Activated naive CD4-positive, alpha-beta T cell treated with anti-CD3 and anti-CD28 coated beads, Interleukin-2, amount 50 U/mL, for 72 hours (primary cell): ENCODE measurements at regions not wholly inside any gene's neighbourhood (a gene's known extent, or its start where the extent isn't known, plus 50 kb on each side); places are given as distances from the start of the nearest gene placed in this dataset.

Experiments
- ATAC-seq, 2 donors: fragments of 150-1000 bp; cut with Tn5 transposase; 2 replicates each; pipeline ENCODE4 v1.10.0; 2021; ENCODE audit warnings: mild to moderate bottlenecking in 2 of 2, moderate library complexity in 2 of 2
- DNase-seq, 2 donors: peaks; one replicate each; pipeline ENCODE4 v3.0.0; 2021 to 2022; ENCODE audit warnings: low spot score in 2 of 2
- H3K27ac Mint-ChIP-seq, 2 donors: one replicate each; pipeline ENCODE4 v1.8.0; 2022; ENCODE audit warnings: mild to moderate bottlenecking in 2 of 2, mixed read lengths in 2 of 2
- H3K36me3 Mint-ChIP-seq, 2 donors: one replicate each; pipeline ENCODE4 v1.8.0; 2022; ENCODE audit warnings: mixed read lengths in 2 of 2
- H3K9me3 Mint-ChIP-seq, 2 donors: one replicate each; pipeline ENCODE4 v1.8.0; 2022; ENCODE audit warnings: mixed read lengths in 2 of 2

DNA sequence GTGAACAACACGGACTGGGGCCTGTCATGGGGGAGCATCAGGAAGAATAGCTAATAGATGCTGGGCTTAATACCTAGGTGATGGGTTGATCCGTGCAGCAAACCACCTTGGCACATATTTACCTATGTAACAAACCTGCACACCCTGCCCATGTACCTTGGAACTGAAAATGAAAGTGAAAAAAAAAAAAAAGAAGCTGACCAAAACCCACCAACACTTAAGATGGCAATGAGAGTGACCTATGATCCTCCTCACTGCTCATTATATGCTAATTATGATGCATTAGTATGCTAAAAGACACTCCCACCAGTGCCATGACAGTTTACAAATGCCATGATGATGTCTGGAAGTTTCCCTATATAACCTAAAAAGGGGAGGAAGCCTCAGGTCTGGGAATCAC is 503.2 kb upstream of the CTSO start:
- no peak for DNase-seq
- Mint-ChIP-seq H3K27ac (no peak overlapping the region), H3K9me3 (peaks cover 19 to 27% of the 10 kb centered on the region in 2 donors), H3K36me3 (no peaks in the 10 kb centered on the region)
- ATAC-seq, result no peak

GRCh38 chr4:156443488-156443887 is 489.8 kb upstream of the CTSO start:
- no peaks in the 10 kb centered on the region for H3K36me3 Mint-ChIP-seq
- peaks cover 3 to 9% of the 10 kb centered on the region in 2 donors for H3K9me3 Mint-ChIP-seq
- ATAC-seq (no peak), DNase-seq (no peak)
- H3K27ac Mint-ChIP-seq, result no peak overlapping the region

- Mint-ChIP-seq H3K9me3 (peaks cover 0 to 4% of the 10 kb centered on the region in 2 donors), H3K36me3 (no peaks in the 10 kb centered on the region), H3K27ac (no peak overlapping the region)
- DNase-seq (no peak), ATAC-seq (no peak)
Measured at GRCh38 chr4:156442912-156443311, 489.2 kb upstream of the CTSO start.

DNA sequence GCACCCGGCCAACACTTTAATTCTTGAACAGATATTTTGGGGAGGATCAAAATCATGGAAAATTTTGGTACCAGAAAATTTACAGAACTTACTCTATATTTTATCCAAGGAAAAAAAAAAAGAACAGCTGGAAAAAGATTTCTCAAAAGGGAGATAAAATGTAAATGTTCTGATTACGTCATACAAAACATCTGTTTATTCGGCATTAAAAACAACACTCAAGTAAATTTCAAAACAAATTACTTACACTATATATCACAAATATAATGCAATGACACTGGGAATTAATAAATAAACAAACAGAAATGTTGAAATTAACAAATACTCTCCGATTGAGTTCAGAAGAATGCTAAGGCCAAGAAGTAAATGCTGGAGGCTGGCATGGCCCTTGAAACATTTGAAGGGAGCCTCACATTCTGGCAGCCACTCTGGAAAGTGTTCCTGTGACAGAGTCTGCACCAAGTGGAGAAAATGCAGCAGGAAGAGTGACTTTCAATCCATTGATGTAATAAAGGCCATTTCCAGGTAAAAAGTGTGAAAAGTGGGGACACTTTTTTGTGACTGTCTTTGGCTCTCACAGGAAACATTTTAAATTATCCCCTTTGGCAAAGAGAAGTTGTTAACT is 486.0 kb upstream of the CTSO start:
- Mint-ChIP-seq H3K27ac (no peak overlapping the region), H3K9me3 (peaks cover 0 to 4% of the 10 kb centered on the region in 2 donors), H3K36me3 (no peaks in the 10 kb centered on the region)
- DNase-seq (no peak), ATAC-seq (no peak)

- no peak for DNase-seq
- Mint-ChIP-seq H3K36me3 (no peaks in the 10 kb centered on the region), H3K9me3 (peaks cover 0 to 4% of the 10 kb centered on the region in 2 donors), H3K27ac (peak overlapping the region in 1 of 2 donors; percentile 60)
- no peak for ATAC-seq
Measured at GRCh38 chr4:156437666-156438065, 484.0 kb upstream of the CTSO start.

DNA sequence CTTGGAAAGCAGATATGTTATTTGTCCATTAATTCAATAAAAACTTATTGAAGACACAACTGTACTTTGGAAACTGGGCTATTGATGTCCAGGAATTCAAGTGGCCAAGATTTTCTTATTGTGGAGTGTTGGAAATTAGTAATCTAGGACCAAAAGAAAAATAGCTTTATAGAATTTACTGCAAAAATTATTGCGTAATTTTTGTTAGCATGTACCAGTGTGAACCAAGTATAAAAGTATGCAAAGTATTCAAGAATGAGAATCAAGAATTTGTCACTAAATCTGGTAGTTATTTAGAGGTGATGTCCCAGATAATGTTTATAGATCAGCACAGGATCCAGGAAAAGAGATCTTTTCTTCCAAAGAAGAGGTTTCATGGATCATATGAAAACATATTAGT is 468.9 kb upstream of the CTSO start:
- H3K9me3 Mint-ChIP-seq, result peaks cover 3 to 5% of the 10 kb centered on the region in 2 donors
- ATAC-seq (no peak), DNase-seq (no peak)
- no peak overlapping the region for H3K27ac Mint-ChIP-seq
- no peaks in the 10 kb centered on the region for H3K36me3 Mint-ChIP-seq

DNA sequence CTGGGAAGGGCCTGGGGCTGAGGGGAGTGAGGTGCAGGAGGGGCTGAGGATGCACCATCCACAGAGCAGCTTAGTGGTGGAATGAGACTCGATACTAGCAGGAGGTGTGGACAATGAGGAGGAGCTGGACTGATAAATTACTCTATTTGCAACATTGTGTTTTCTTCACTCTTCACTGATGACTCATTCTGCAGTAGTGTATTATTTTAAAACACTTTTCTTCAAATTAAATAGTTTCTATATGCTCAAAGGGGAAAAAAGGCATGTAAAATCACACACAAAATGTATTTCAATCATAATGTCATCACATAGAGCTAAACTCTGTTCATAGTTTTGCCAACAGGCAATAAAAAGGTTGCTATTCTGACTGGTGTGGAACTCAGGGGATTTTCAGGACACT is 467.0 kb upstream of the CTSO start:
- Mint-ChIP-seq H3K9me3 (peaks cover 3 to 10% of the 10 kb centered on the region in 2 donors), H3K27ac (no peak overlapping the region), H3K36me3 (no peaks in the 10 kb centered on the region)
- DNase-seq, result no peak
- ATAC-seq, result no peak

- no peak overlapping the region for H3K27ac Mint-ChIP-seq
- no peaks in the 10 kb centered on the region for H3K36me3 Mint-ChIP-seq
- ATAC-seq (no peak), DNase-seq (no peak)
- peaks cover 3 to 10% of the 10 kb centered on the region in 2 donors for H3K9me3 Mint-ChIP-seq
Measured at GRCh38 chr4:156419080-156419685, 465.5 kb upstream of the CTSO start.

- ATAC-seq (no peak), DNase-seq (no peak)
- no peaks in the 10 kb centered on the region for H3K36me3 Mint-ChIP-seq
- peaks cover 3 to 16% of the 10 kb centered on the region in 2 donors for H3K9me3 Mint-ChIP-seq
- no peak overlapping the region for H3K27ac Mint-ChIP-seq
Measured at GRCh38 chr4:156414406-156414805, 460.7 kb upstream of the CTSO start.

GRCh38 chr4:156413239-156414135 is 459.8 kb upstream of the CTSO start:
- no peak for DNase-seq
- no peak for ATAC-seq
- H3K36me3 Mint-ChIP-seq, result no peaks in the 10 kb centered on the region
- H3K27ac Mint-ChIP-seq, result no peak overlapping the region
- peaks cover 3 to 16% of the 10 kb centered on the region in 2 donors for H3K9me3 Mint-ChIP-seq

DNA sequence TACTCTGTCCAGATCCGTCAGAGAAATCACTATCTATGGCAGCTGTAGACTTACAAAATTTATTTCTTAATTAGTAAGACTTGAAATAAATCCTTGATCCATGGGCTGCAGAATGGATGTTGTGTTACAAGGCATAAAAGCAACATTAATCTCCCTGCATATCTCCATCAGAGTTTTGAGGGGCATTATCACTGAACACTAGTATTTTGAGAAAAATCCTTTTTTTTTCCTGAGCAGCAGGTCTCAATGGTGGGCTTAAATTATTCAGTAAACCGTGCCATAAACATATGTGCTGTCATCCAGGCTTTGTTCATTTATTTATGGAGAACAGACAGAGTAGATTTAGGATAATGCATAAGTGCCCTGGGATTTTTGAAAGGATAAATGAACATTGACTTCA is 457.9 kb upstream of the CTSO start:
- peaks cover 3 to 6% of the 10 kb centered on the region in 2 donors for H3K9me3 Mint-ChIP-seq
- H3K36me3 Mint-ChIP-seq, result no peaks in the 10 kb centered on the region
- no peak overlapping the region for H3K27ac Mint-ChIP-seq
- ATAC-seq (no peak), DNase-seq (no peak)

DNA sequence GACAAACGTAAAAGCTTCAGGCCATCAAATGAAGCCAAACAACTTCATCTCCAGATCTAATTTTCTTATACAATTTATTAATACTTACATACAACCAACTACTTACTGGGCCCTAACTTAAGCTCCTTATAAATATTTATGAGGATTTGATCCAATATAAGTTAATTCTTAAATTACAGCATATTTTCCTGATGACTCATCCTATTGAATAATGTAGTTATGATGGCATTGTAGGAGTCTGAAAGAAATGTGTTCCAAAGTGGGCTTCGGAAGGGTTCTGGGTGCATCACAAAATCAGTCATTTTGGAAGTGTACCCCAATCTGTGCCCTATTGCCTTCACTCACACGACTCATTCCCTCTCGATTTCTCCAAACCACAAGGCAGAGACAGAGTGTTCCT is 455.1 kb upstream of the CTSO start:
- no peak for DNase-seq
- H3K36me3 Mint-ChIP-seq, result peaks cover 0 to 7% of the 10 kb centered on the region in 2 donors
- no peak overlapping the region for H3K27ac Mint-ChIP-seq
- H3K9me3 Mint-ChIP-seq, result peaks cover 8 to 14% of the 10 kb centered on the region in 2 donors
- no peak for ATAC-seq

DNA sequence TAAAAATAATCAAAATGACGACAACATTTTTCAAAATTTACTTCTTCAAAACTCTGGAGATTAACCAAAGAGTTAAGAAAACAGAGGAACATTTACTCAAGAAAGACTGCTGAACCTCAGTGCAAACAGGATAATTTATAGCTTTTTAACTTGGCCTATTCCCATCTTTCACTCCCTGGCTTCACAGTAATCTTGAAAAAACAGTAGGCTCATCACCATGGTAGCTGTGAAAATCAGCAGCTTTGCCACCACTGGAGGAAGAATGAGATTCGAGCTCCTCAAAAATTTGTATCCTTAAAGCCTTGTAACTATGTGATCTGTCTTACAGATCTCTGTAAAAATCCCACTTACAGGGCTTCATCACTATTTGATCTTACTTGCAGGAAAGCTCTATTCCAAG is 447.7 kb upstream of the CTSO start:
- no peak for ATAC-seq

DNA sequence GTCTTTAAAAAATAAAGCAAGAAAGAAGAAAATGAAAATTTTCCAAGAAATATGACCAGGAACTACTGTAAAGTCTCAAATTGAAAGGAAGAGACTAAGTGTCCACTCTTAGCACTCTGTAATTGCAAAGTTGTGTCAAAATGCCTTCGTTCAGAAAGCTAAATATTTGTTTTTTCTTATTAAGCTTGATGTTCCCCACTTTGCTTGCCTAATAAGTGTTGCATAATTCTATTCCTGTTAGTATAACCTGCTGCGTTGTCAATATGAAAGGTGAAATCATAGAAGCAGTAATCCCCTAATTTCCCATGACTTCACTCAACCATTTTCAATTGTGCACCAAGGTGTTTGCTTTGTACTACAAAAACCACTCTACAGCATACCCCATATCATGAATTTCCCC is 442.9 kb upstream of the CTSO start:
- Mint-ChIP-seq H3K27ac (no peak overlapping the region), H3K36me3 (no peaks in the 10 kb centered on the region), H3K9me3 (no peaks in the 10 kb centered on the region)
- no peak for DNase-seq
- no peak for ATAC-seq

More for the DNA sequence above, 447.7 kb upstream of the CTSO start:
- DNase-seq, result no peak
- Mint-ChIP-seq H3K9me3 (peaks cover 8 to 13% of the 10 kb centered on the region in 2 donors), H3K36me3 (peaks cover 0 to 7% of the 10 kb centered on the region in 2 donors), H3K27ac (no peak overlapping the region)

- no peaks in the 10 kb centered on the region for H3K36me3 Mint-ChIP-seq
- no peak overlapping the region for H3K27ac Mint-ChIP-seq
- peaks cover 0 to 5% of the 10 kb centered on the region in 2 donors for H3K9me3 Mint-ChIP-seq
- ATAC-seq (no peak), DNase-seq (no peak)
Measured at GRCh38 chr4:156391325-156391653, 437.6 kb upstream of the CTSO start.

DNA sequence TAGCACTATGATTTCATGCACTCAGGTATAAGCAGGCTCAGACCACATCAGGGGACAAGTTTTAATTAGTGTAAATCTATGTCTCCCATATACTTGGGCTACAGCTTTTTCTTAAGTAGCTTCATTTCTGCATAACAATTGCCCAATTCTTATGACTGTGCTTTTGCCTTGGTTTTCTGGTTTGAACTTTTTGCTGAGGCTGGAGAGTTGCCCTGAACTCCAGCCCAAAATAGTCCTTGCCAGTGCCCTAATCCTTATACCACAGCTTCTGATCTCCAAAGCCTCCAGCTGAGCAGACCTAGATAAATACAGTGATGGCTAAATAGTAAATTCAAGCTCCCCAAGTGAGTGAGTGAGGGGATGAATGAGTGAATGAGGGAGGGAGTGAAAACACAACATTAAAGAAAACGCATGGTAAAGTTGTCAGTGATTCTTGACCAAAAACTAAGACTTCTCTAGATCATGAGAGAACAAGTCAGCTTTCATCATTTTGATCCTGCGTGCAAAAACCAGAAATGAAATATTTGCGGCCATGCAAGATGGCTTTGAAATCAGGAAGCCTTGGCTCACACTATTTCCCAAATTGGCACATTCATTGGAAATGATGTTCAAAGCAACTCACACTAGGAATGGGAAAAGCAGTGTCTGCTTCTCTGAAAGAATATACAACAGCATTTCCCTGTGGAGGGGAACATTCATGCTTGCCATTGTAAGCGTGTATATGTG is 437.1 kb upstream of the CTSO start:
- no peak overlapping the region for H3K27ac Mint-ChIP-seq
- no peak for DNase-seq
- no peak for ATAC-seq
- H3K36me3 Mint-ChIP-seq, result no peaks in the 10 kb centered on the region
- H3K9me3 Mint-ChIP-seq, result peaks cover 0 to 5% of the 10 kb centered on the region in 2 donors

DNA sequence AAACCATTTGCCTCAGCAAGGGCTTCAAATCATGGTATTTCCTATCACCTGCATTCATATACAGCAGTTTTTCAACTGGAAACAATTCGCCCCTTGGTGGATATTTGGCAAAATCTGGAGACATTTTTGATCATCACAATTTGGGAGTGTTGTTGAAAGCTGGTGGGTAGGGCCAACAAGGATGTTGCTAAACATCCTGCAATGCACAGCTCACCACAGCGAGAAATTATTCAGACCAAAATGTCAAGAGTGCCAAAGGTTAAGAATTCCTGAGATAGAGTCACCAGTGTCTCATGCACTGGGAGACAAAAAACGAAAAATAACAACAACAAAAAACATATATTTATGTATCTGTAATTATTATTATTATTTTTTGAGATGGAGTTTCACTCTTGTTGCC is 435.2 kb upstream of the CTSO start:
- ATAC-seq (no peak), DNase-seq (no peak)
- H3K36me3 Mint-ChIP-seq, result no peaks in the 10 kb centered on the region
- peaks cover 0 to 5% of the 10 kb centered on the region in 2 donors for H3K9me3 Mint-ChIP-seq
- no peak overlapping the region for H3K27ac Mint-ChIP-seq
